Large intestine (tissue), 3 donors: ENCODE measurements at regions not wholly inside any gene's neighbourhood (a gene's known extent, or its start where the extent isn't known, plus 50 kb on each side); places are given as distances from the start of the nearest gene placed in this dataset.

Source experiments
- DNase-seq, 2 donors: peaks; one replicate each; pipeline versions ENCODE4 v3.0.0 to v3.0.0-alpha.2; 2013
- H3K27ac ChIP-seq: one replicate; pipeline ENCODE4 v1.5.1; 2013; ENCODE audit warnings: low read length
- H3K27me3 ChIP-seq: 2 replicates; pipeline ENCODE4 v1.6.1; 2013; ENCODE audit warnings: low read length; ENCODE audit not compliant: control insufficient read depth, insufficient read depth
- H3K36me3 ChIP-seq: 2 replicates; pipeline ENCODE4 v1.6.1; 2013; ENCODE audit warnings: low read length; ENCODE audit not compliant: control insufficient read depth, insufficient read depth
- H3K4me1 ChIP-seq: one replicate; pipeline ENCODE4 v1.6.1; 2013; ENCODE audit warnings: low read length; ENCODE audit not compliant: control insufficient read depth, insufficient read depth
- H3K4me3 ChIP-seq: one replicate; pipeline ENCODE4 v1.5.1; 2013; ENCODE audit warnings: low read length
- H3K9me3 ChIP-seq: one replicate; pipeline ENCODE4 v1.6.1; 2013; ENCODE audit warnings: mild to moderate bottlenecking, low read depth, low read length, moderate library complexity; ENCODE audit not compliant: control insufficient read depth
- WGBS: methylation state at CpG from one replicate; pipeline ENCODE4 v1.1.5; 2013; ENCODE audit warnings: low lambda C conversion rate; ENCODE audit not compliant: insufficient coverage; 5-methylcytosine and 5-hydroxymethylcytosine counted together

- no peaks in the 10 kb centered on the region for H3K27me3 ChIP-seq
- no peaks in the 10 kb centered on the region for H3K36me3 ChIP-seq
- peaks cover 12% of the 10 kb centered on the region for H3K4me1 ChIP-seq
- no peaks in the 10 kb centered on the region for H3K9me3 ChIP-seq
- H3K27ac ChIP-seq, result no peak overlapping the region
- peak in 1 of 2 donors; percentile 17 for DNase-seq
- H3K4me3 ChIP-seq, result no peak overlapping the region
- WGBS, result no CpG with 5 or more reads among the region's 8 CpGs
Observed at GRCh38 chr9:107895501-107896001, 406.0 kb upstream of the KLF4 start.

- 67% methylated on average over 1 of the region's 11 CpGs for WGBS
- Histone ChIP-seq H3K9me3 (no peaks in the 10 kb centered on the region), H3K4me3 (no peak overlapping the region), H3K27me3 (no peaks in the 10 kb centered on the region), H3K27ac (no peak overlapping the region), H3K36me3 (no peaks in the 10 kb centered on the region), H3K4me1 (peaks cover 9% of the 10 kb centered on the region)
- DNase-seq, result peak; percentile 52 to 57
Observed at GRCh38 chr9:107894572-107895261, 405.1 kb upstream of the KLF4 start.

DNA sequence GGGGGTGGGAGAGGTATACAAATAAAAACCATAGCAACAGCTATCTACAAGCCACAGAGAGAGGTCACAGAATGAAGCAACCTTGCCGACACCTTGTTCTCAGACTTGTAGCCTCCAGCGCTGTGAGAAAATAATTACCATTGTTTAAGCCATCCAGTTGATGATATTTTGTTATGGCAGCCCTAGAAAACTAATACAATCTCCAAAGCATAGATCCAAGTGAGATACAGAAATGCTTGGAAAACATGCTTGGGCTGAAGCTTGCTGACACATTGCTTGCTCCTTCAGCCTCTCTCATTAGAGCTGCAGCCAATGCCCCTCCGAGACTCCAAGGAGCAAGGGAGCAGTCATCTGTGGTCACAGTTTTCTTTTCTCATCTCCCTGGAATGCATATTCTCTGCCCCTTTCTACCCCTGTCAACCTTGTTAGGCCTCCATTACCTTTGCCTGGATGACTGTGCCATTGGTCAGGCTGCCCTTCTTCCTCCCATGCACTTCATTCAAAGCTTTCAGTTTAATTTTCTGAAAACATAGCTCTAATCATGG is 401.4 kb upstream of the KLF4 start:
- H3K27me3 ChIP-seq, result no peaks in the 10 kb centered on the region
- H3K4me3 ChIP-seq, result no peak overlapping the region
- no CpG with 5 or more reads among the region's 3 CpGs for WGBS

GRCh38 chr9:107888773-107889227 is 399.2 kb upstream of the KLF4 start:
- Histone ChIP-seq H3K27ac (no peak overlapping the region), H3K27me3 (no peaks in the 10 kb centered on the region), H3K36me3 (no peaks in the 10 kb centered on the region), H3K4me1 (no peaks in the 10 kb centered on the region), H3K9me3 (no peaks in the 10 kb centered on the region), H3K4me3 (no peak overlapping the region)
- no CpG with 5 or more reads among the region's 2 CpGs for WGBS
- DNase-seq, result no peak

More for the DNA sequence above, 401.4 kb upstream of the KLF4 start:
- Histone ChIP-seq H3K27ac (no peak overlapping the region), H3K36me3 (no peaks in the 10 kb centered on the region), H3K9me3 (no peaks in the 10 kb centered on the region), H3K4me1 (no peaks in the 10 kb centered on the region)
- no peak for DNase-seq

GRCh38 chr9:107886826-107887225 is 397.3 kb upstream of the KLF4 start:
- no peaks in the 10 kb centered on the region for H3K36me3 ChIP-seq
- no peak overlapping the region for H3K4me3 ChIP-seq
- no peak overlapping the region for H3K27ac ChIP-seq
- no peaks in the 10 kb centered on the region for H3K9me3 ChIP-seq
- no peaks in the 10 kb centered on the region for H3K27me3 ChIP-seq
- no peak for DNase-seq
- H3K4me1 ChIP-seq, result no peaks in the 10 kb centered on the region

DNA sequence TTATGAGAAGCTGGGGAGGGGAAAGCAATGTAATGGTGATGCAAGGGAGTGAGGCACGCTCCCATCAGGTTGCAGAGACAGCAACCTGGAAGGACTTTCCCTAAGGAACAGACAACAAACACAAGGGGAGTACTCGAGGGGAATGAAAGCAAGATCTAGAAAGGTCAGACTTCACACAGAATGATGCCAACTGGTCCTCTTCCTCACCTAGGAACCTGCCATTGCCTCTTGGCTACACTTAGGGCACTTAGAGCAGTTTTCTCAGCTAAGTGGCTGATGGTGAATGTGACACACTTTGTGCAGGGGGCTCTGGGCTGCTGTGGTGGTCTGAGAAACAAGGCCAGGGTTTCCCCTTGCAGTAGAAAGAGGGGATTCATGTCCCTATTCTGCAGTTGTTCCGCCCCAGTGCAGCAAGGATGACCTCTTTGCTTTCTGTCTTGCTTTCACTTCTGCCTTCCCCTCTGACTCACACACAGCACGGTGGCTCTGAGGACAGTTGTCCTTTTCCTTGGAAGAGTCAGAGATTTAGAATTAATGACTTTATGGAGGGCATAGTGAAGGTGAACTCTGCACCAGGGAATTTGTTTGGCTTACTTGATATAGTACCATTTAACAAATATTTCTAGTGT is 394.0 kb upstream of the KLF4 start:
- no CpG with 5 or more reads among the region's 4 CpGs for WGBS
- peak; percentile 47 to 73 for DNase-seq

GRCh38 chr9:107881626-107882300 is 392.2 kb upstream of the KLF4 start:
- 100% methylated on average over 1 of the region's 2 CpGs for WGBS
- no peaks in the 10 kb centered on the region for H3K9me3 ChIP-seq

More for the DNA sequence above, 394.0 kb upstream of the KLF4 start:
- Histone ChIP-seq H3K27me3 (no peaks in the 10 kb centered on the region), H3K4me3 (no peak overlapping the region), H3K36me3 (no peaks in the 10 kb centered on the region), H3K4me1 (no peaks in the 10 kb centered on the region), H3K27ac (no peak overlapping the region), H3K9me3 (no peaks in the 10 kb centered on the region)

GRCh38 chr9:107878462-107878861 is 388.9 kb upstream of the KLF4 start:
- no peak for DNase-seq
- Histone ChIP-seq H3K4me1 (no peaks in the 10 kb centered on the region), H3K27ac (no peak overlapping the region), H3K4me3 (no peak overlapping the region), H3K36me3 (no peaks in the 10 kb centered on the region), H3K27me3 (no peaks in the 10 kb centered on the region), H3K9me3 (no peaks in the 10 kb centered on the region)
- WGBS, result 100% methylated on average over 1 of the region's 2 CpGs

More at GRCh38 chr9:107881626-107882300, 392.2 kb upstream of the KLF4 start:
- H3K4me1 ChIP-seq, result no peaks in the 10 kb centered on the region
- no peak overlapping the region for H3K4me3 ChIP-seq
- no peak overlapping the region for H3K27ac ChIP-seq
- H3K27me3 ChIP-seq, result no peaks in the 10 kb centered on the region
- DNase-seq, result no peak
- no peaks in the 10 kb centered on the region for H3K36me3 ChIP-seq

- Histone ChIP-seq H3K4me1 (no peaks in the 10 kb centered on the region), H3K4me3 (no peak overlapping the region), H3K27ac (no peak overlapping the region), H3K9me3 (no peaks in the 10 kb centered on the region), H3K36me3 (no peaks in the 10 kb centered on the region), H3K27me3 (no peaks in the 10 kb centered on the region)
- WGBS, result 95% methylated on average over 3 of the region's 9 CpGs
- no peak for DNase-seq
Observed at GRCh38 chr9:107875571-107875980, 386.0 kb upstream of the KLF4 start.

DNA sequence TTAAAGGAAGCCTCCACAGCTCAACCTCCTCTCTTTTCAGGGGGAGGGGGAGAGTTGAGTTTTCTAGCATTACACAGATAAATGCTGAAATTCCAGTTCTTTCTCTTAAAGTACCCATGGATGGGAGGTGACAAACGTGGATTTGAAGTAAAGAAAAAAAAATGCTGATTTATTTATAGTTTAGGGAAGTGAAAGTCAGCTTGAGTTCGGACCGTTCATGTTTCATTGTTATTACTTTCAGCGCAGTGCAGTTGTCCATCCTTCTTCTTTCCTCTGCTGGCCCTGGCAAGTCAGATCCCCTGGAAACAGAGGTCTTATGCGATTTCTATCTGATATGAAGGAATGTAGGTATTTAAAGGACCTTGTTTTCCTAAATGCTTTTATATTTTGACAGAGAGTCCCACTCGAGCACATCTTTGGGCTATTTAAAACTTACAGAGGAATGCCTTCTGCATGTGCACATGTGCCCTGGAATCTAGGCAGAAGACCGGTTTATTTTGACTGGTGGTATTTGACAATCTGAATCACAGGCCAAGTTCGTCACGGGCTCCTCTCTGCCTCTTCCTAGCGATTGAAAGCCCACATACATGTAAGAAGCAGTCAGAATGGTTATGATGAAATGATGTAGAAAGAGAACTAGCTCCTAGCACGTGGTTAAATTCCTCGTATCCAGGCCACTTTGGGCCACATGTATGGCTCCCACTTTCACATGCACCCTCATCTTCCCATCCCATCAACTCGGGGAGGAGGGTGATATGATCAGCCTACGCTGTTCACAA is 385.2 kb upstream of the KLF4 start:
- no peaks in the 10 kb centered on the region for H3K27me3 ChIP-seq
- DNase-seq, result no peak
- H3K36me3 ChIP-seq, result no peaks in the 10 kb centered on the region
- no peaks in the 10 kb centered on the region for H3K4me1 ChIP-seq
- H3K9me3 ChIP-seq, result no peaks in the 10 kb centered on the region
- no peak overlapping the region for H3K4me3 ChIP-seq
- WGBS, result 20% methylated on average over 1 of the region's 14 CpGs
- no peak overlapping the region for H3K27ac ChIP-seq
